Naive B cell (primary cell): ENCODE measurements at regions not wholly inside any gene's neighbourhood (a gene's known extent, or its start where the extent isn't known, plus 50 kb on each side); places are given as distances from the start of the nearest gene placed in this dataset.

Source experiments
- ATAC-seq, 2 donors: fragments of 150-1000 bp; cut with Tn5 transposase; 2 replicates each; pipeline ENCODE4 v1.10.0; 2021; ENCODE audit warnings: low read depth in 2 of 2, mild to moderate bottlenecking in 2 of 2, moderate library complexity in 2 of 2
- DNase-seq: peaks from one replicate; pipeline ENCODE4 v3.0.0; 2022
- H3K27ac Mint-ChIP-seq, 6 donors: one replicate each; pipeline ENCODE4 v1.8.0; 2020 to 2022; ENCODE audit warnings: mild to moderate bottlenecking in 6 of 6, mixed read lengths in 6 of 6, moderate library complexity in 5 of 6, inconsistent platforms in 2 of 6
- H3K27me3 Mint-ChIP-seq, 3 donors: one replicate each; pipeline ENCODE4 v1.8.0; 2021 to 2022; ENCODE audit warnings: mixed read lengths in 3 of 3, mild to moderate bottlenecking in 1 of 3
- H3K36me3 Mint-ChIP-seq, 2 donors: one replicate each; pipeline ENCODE4 v1.8.0; 2020 to 2022; ENCODE audit warnings: mixed read lengths in 2 of 2, inconsistent platforms in 1 of 2, mild to moderate bottlenecking in 1 of 2
- H3K4me1 Mint-ChIP-seq, 3 donors: one replicate each; pipeline ENCODE4 v1.8.0; 2020 to 2022; ENCODE audit warnings: mixed read lengths in 3 of 3, inconsistent platforms in 1 of 3, mild to moderate bottlenecking in 1 of 3, moderate library complexity in 1 of 3
- H3K4me3 Mint-ChIP-seq, 8 donors: one replicate each; pipeline ENCODE4 v1.8.0; 2020 to 2022; ENCODE audit warnings: mild to moderate bottlenecking in 8 of 8, mixed read lengths in 8 of 8, moderate library complexity in 8 of 8, inconsistent platforms in 2 of 8
- H3K9me3 Mint-ChIP-seq, 7 donors: one replicate each; pipeline ENCODE4 v1.8.0; 2020 to 2022; ENCODE audit warnings: mixed read lengths in 7 of 7, mild to moderate bottlenecking in 5 of 7, inconsistent platforms in 2 of 7, moderate library complexity in 1 of 7

GRCh38 chr22:49014227-49015201 lies 813.2 kb downstream of the BRD1 start:
- ATAC-seq, result no peak
- Mint-ChIP-seq H3K4me3 (no peak overlapping the region), H3K4me1 (no peaks in the 10 kb centered on the region)

GRCh38 chr22:49013707-49014106 lies 814.0 kb downstream of the BRD1 start:
- no peaks in the 10 kb centered on the region for H3K4me1 Mint-ChIP-seq
- H3K27ac Mint-ChIP-seq, result no peak overlapping the region
- no peak overlapping the region for H3K4me3 Mint-ChIP-seq
- ATAC-seq, result no peak
- no peaks in the 10 kb centered on the region for H3K9me3 Mint-ChIP-seq
- DNase-seq, result no peak
- peaks cover 0 to 10% (median 5%) of the 10 kb centered on the region in 3 donors for H3K27me3 Mint-ChIP-seq
- H3K36me3 Mint-ChIP-seq, result no peaks in the 10 kb centered on the region

More at GRCh38 chr22:49014227-49015201, 813.2 kb downstream of the BRD1 start:
- no peaks in the 10 kb centered on the region for H3K9me3 Mint-ChIP-seq
- H3K36me3 Mint-ChIP-seq, result no peaks in the 10 kb centered on the region
- no peak for DNase-seq
- peaks cover 0 to 10% (median 5%) of the 10 kb centered on the region in 3 donors for H3K27me3 Mint-ChIP-seq
- H3K27ac Mint-ChIP-seq, result no peak overlapping the region

GRCh38 chr22:49012712-49013395 lies 814.8 kb downstream of the BRD1 start:
- no peak overlapping the region for H3K27ac Mint-ChIP-seq
- peaks cover 0 to 10% (median 5%) of the 10 kb centered on the region in 3 donors for H3K27me3 Mint-ChIP-seq
- H3K36me3 Mint-ChIP-seq, result no peaks in the 10 kb centered on the region
- DNase-seq (no peak), ATAC-seq (no peak)
- H3K4me1 Mint-ChIP-seq, result no peaks in the 10 kb centered on the region
- H3K4me3 Mint-ChIP-seq, result no peak overlapping the region
- H3K9me3 Mint-ChIP-seq, result no peaks in the 10 kb centered on the region

- DNase-seq (no peak), ATAC-seq (no peak)
- Mint-ChIP-seq H3K4me3 (peak overlapping the region in 1 of 8 donors; percentile 22), H3K9me3 (no peaks in the 10 kb centered on the region), H3K27ac (no peak overlapping the region), H3K4me1 (no peaks in the 10 kb centered on the region), H3K27me3 (peaks cover 3 to 10% (median 5%) of the 10 kb centered on the region in 3 donors), H3K36me3 (no peaks in the 10 kb centered on the region)
These were observed 815.7 kb downstream of the BRD1 start for GRCh38 chr22:49011769-49012648.

- no peak overlapping the region for H3K4me3 Mint-ChIP-seq
- no peak overlapping the region for H3K27ac Mint-ChIP-seq
- ATAC-seq (no peak), DNase-seq (no peak)
- no peaks in the 10 kb centered on the region for H3K9me3 Mint-ChIP-seq
- H3K4me1 Mint-ChIP-seq, result no peaks in the 10 kb centered on the region
- H3K27me3 Mint-ChIP-seq, result peaks cover 3 to 11% (median 5%) of the 10 kb centered on the region in 3 donors
- no peaks in the 10 kb centered on the region for H3K36me3 Mint-ChIP-seq
These were observed 816.3 kb downstream of the BRD1 start for GRCh38 chr22:49011379-49011768.

GRCh38 chr22:49010901-49011300 lies 816.8 kb downstream of the BRD1 start:
- Mint-ChIP-seq H3K4me1 (peaks cover 0 to 3% (median 0%) of the 10 kb centered on the region in 3 donors), H3K36me3 (no peaks in the 10 kb centered on the region), H3K27ac (no peak overlapping the region), H3K27me3 (peaks cover 3 to 16% (median 5%) of the 10 kb centered on the region in 3 donors), H3K9me3 (peaks cover 0 to 4% (median 0%) of the 10 kb centered on the region in 7 donors), H3K4me3 (peak overlapping the region in 1 of 8 donors; percentile 60)
- ATAC-seq, result no peak
- DNase-seq, result no peak

- Mint-ChIP-seq H3K27ac (no peak overlapping the region), H3K4me3 (peak overlapping the region in 1 of 8 donors; percentile 60), H3K36me3 (no peaks in the 10 kb centered on the region), H3K27me3 (peaks cover 3 to 18% (median 5%) of the 10 kb centered on the region in 3 donors), H3K4me1 (peaks cover 0 to 4% (median 0%) of the 10 kb centered on the region in 3 donors), H3K9me3 (peaks cover 0 to 5% (median 0%) of the 10 kb centered on the region in 7 donors)
- ATAC-seq, result no peak
- no peak for DNase-seq
These were observed 817.4 kb downstream of the BRD1 start for GRCh38 chr22:49010070-49010863.

GRCh38 chr22:49009359-49010063 lies 818.2 kb downstream of the BRD1 start:
- no peaks in the 10 kb centered on the region for H3K36me3 Mint-ChIP-seq
- H3K27me3 Mint-ChIP-seq, result peaks cover 3 to 18% (median 5%) of the 10 kb centered on the region in 3 donors
- ATAC-seq (no peak), DNase-seq (no peak)
- no peak overlapping the region for H3K4me3 Mint-ChIP-seq
- H3K4me1 Mint-ChIP-seq, result peaks cover 0 to 4% (median 0%) of the 10 kb centered on the region in 3 donors
- peaks cover 0 to 5% (median 3%) of the 10 kb centered on the region in 7 donors for H3K9me3 Mint-ChIP-seq
- no peak overlapping the region for H3K27ac Mint-ChIP-seq

- Mint-ChIP-seq H3K27ac (no peak overlapping the region), H3K36me3 (no peaks in the 10 kb centered on the region)
- no peak for ATAC-seq
These were observed 818.9 kb downstream of the BRD1 start for GRCh38 chr22:49008682-49009235.

GRCh38 chr22:49007013-49007653 lies 820.5 kb downstream of the BRD1 start:
- no peak for ATAC-seq

More at GRCh38 chr22:49008682-49009235, 818.9 kb downstream of the BRD1 start:
- no peak overlapping the region for H3K4me3 Mint-ChIP-seq
- peaks cover 0 to 18% (median 3%) of the 10 kb centered on the region in 3 donors for H3K27me3 Mint-ChIP-seq
- H3K4me1 Mint-ChIP-seq, result peaks cover 0 to 4% (median 0%) of the 10 kb centered on the region in 3 donors
- DNase-seq, result no peak
- H3K9me3 Mint-ChIP-seq, result peaks cover 0 to 8% (median 3%) of the 10 kb centered on the region in 7 donors

More at GRCh38 chr22:49007013-49007653, 820.5 kb downstream of the BRD1 start:
- Mint-ChIP-seq H3K4me3 (no peak overlapping the region), H3K4me1 (peaks cover 0 to 4% (median 0%) of the 10 kb centered on the region in 3 donors), H3K9me3 (peaks cover 2 to 16% (median 5%) of the 10 kb centered on the region in 7 donors), H3K27ac (no peak overlapping the region), H3K36me3 (no peaks in the 10 kb centered on the region), H3K27me3 (peaks cover 0 to 15% (median 3%) of the 10 kb centered on the region in 3 donors)
- no peak for DNase-seq
